ENCODE measurements at regions not wholly inside any gene's neighbourhood (a gene's known extent, or its start where the extent isn't known, plus 50 kb on each side); places are given as distances from the start of the nearest gene placed in this dataset.
A peak's percentile ranks its signal among the peaks of the same experiment; 100 is the strongest.
"Not testable (repeated sequence)": the region's sequence is repeated elsewhere in the genome, so short reads cannot be mapped to it uniquely, and the experiment has no call there.

GRCh38 chr5:99589424-99589823, 660.6 kb upstream of the CHD1 start:
- DNase-seq (ENCODE audit: low read depth in 2 of 2), result no peak

GRCh38 chr5:99587983-99588382, 659.2 kb upstream of the CHD1 start:
- no peak for DNase-seq (ENCODE audit: low read depth in 2 of 2)

- no peak for DNase-seq (ENCODE audit: low read depth in 2 of 2)
Observed at GRCh38 chr5:99586878-99587277, 658.1 kb upstream of the CHD1 start.

- not testable (repeated sequence) for DNase-seq (ENCODE audit: low read depth in 2 of 2)
Observed at GRCh38 chr5:99581204-99581603, 652.4 kb upstream of the CHD1 start.

- DNase-seq (ENCODE audit: low read depth in 2 of 2), result not testable (repeated sequence)
Observed at GRCh38 chr5:99562937-99563627, 634.3 kb upstream of the CHD1 start.

- DNase-seq (ENCODE audit: low read depth in 2 of 2), result no peak
Observed at GRCh38 chr5:99553211-99553810, 624.5 kb upstream of the CHD1 start.

- DNase-seq (ENCODE audit: low read depth in 2 of 2), result no peak
Observed at GRCh38 chr5:99544356-99544755, 615.5 kb upstream of the CHD1 start.

GRCh38 chr5:99543841-99544240, 615.0 kb upstream of the CHD1 start:
- DNase-seq (ENCODE audit: low read depth in 2 of 2), result peak in 1 of 2 experiments; percentile 1

- DNase-seq (ENCODE audit: low read depth in 2 of 2), result not testable (repeated sequence)
Observed at GRCh38 chr5:99534241-99534640, 605.4 kb upstream of the CHD1 start.

GRCh38 chr5:99521666-99522065, 592.9 kb upstream of the CHD1 start:
- DNase-seq (ENCODE audit: low read depth in 2 of 2), result not testable (repeated sequence)

GRCh38 chr5:99515864-99516490, 587.2 kb upstream of the CHD1 start:
- DNase-seq (ENCODE audit: low read depth in 2 of 2), result not testable (repeated sequence)

GRCh38 chr5:99510237-99510866, 581.5 kb upstream of the CHD1 start:
- not testable (repeated sequence) for DNase-seq (ENCODE audit: low read depth in 2 of 2)

GRCh38 chr5:99509064-99509463, 580.3 kb upstream of the CHD1 start:
- DNase-seq (ENCODE audit: low read depth in 2 of 2), result not testable (repeated sequence)

- DNase-seq (ENCODE audit: low read depth in 2 of 2), result not testable (repeated sequence)
Observed at GRCh38 chr5:99495456-99495855, 566.6 kb upstream of the CHD1 start.

- DNase-seq (ENCODE audit: low read depth in 2 of 2), result not testable (repeated sequence)
Observed at GRCh38 chr5:99478450-99478849, 549.6 kb upstream of the CHD1 start.

GRCh38 chr5:99473328-99473727, 544.5 kb upstream of the CHD1 start:
- not testable (repeated sequence) for DNase-seq (ENCODE audit: low read depth in 2 of 2)

GRCh38 chr5:99471726-99472125, 542.9 kb upstream of the CHD1 start:
- not testable (repeated sequence) for DNase-seq (ENCODE audit: low read depth in 2 of 2)

GRCh38 chr5:99471178-99471577, 542.4 kb upstream of the CHD1 start:
- DNase-seq (ENCODE audit: low read depth in 2 of 2), result not testable (repeated sequence)

GRCh38 chr5:99470636-99471035, 541.8 kb upstream of the CHD1 start:
- not testable (repeated sequence) for DNase-seq (ENCODE audit: low read depth in 2 of 2)

- DNase-seq (ENCODE audit: low read depth in 2 of 2), result no peak
Observed at GRCh38 chr5:99460701-99461100, 531.9 kb upstream of the CHD1 start.

GRCh38 chr5:99453196-99453595, 524.4 kb upstream of the CHD1 start:
- DNase-seq (ENCODE audit: low read depth in 2 of 2), result no peak

GRCh38 chr5:99449786-99450185, 521.0 kb upstream of the CHD1 start:
- DNase-seq (ENCODE audit: low read depth in 2 of 2), result no peak

All from fibroblast of skin of left quadriceps (primary cell).